Neural cell (in vitro differentiated cells): ENCODE measurements at regions not wholly inside any gene's neighbourhood (a gene's known extent, or its start where the extent isn't known, plus 50 kb on each side); places are given as distances from the start of the nearest gene placed in this dataset.
A peak's percentile ranks its signal among the peaks of the same experiment; 100 is the strongest.

Experiments used
- H2AFZ ChIP-seq: fragments of 200-600, 300-800 bp; sonication (generic), shearing (Covaris generic); 2 replicates; pipeline ENCODE4 v1.6.0; 2014; ENCODE audit warnings: low read depth, mild to moderate bottlenecking, antibody characterized with exemption, low read length, moderate library complexity
- H3F3A ChIP-seq: fragments of 200-600 bp; shearing (Covaris generic); 2 replicates; pipeline ENCODE4 v1.6.1; 2016; ENCODE audit warnings: mild to moderate bottlenecking, moderate library complexity, mixed read lengths, antibody characterized with exemption, low read length; ENCODE audit not compliant: insufficient read depth, poor library complexity, severe bottlenecking
- H3K27ac ChIP-seq: fragments of 200-600, 300-800 bp; sonication (generic), shearing (Covaris generic); 2 replicates; pipeline ENCODE4 v1.5.1; 2014; ENCODE audit warnings: mild to moderate bottlenecking, low read length, moderate library complexity
- H3K27me3 ChIP-seq: fragments of 300-800, 200-600 bp; sonication (generic), shearing (Covaris generic); 2 replicates; pipeline ENCODE4 v1.6.0; 2014; ENCODE audit warnings: mild to moderate bottlenecking, low read depth, low read length, moderate library complexity; ENCODE audit not compliant: insufficient read depth
- H3K36me3 ChIP-seq: fragments of 300-800, 200-600 bp; sonication (generic), shearing (Covaris generic); 2 replicates; pipeline ENCODE4 v1.5.1; 2014; ENCODE audit warnings: mild to moderate bottlenecking, antibody characterized with exemption, low read length, moderate library complexity; ENCODE audit not compliant: insufficient read depth
- H3K4me2 ChIP-seq: fragments of 300-800, 200-600 bp; sonication (generic), shearing (Covaris generic); 2 replicates; pipeline ENCODE4 v1.6.0; 2014; ENCODE audit warnings: mild to moderate bottlenecking, low read length
- H3K4me3 ChIP-seq: fragments of 300-800, 200-600 bp; sonication (generic), shearing (Covaris generic); 2 replicates; pipeline ENCODE4 v1.5.1; 2014; ENCODE audit warnings: mild to moderate bottlenecking, low read length, moderate library complexity
- H3K79me2 ChIP-seq: fragments of 200-600 bp; shearing (Covaris generic); replicated peaks from 2 replicates; pipeline ENCODE4 v1.6.0; 2014; ENCODE audit warnings: mild to moderate bottlenecking, low read length, moderate library complexity; ENCODE audit not compliant: insufficient read depth
- H3K9ac ChIP-seq: fragments of 300-800, 200-600 bp; sonication (generic), shearing (Covaris generic); 2 replicates; pipeline ENCODE4 v1.6.1; 2016; ENCODE audit warnings: mild to moderate bottlenecking, low read length, mixed read lengths
- H3K9me2 ChIP-seq: fragments of 200-600 bp; shearing (Covaris generic); 2 replicates; pipeline ENCODE4 v1.6.1; 2016; ENCODE audit warnings: mild to moderate bottlenecking, low read length, mixed read lengths; ENCODE audit not compliant: insufficient read depth
- H3K9me3 ChIP-seq: fragments of 200-600, 300-800 bp; sonication (generic), shearing (Covaris generic); 2 replicates; pipeline ENCODE4 v1.6.1; 2016; ENCODE audit warnings: mild to moderate bottlenecking, mixed run types, low read length, moderate library complexity, mixed read lengths
- H4K20me1 ChIP-seq: fragments of 200-600 bp; shearing (Covaris generic); 2 replicates; pipeline ENCODE4 v1.6.1; 2016; ENCODE audit warnings: mild to moderate bottlenecking, mixed run types; ENCODE audit not compliant: insufficient read depth
- CTCF ChIP-seq: fragments of 450-650 bp; IDR thresholded peaks from 2 replicates; pipeline ENCODE4 v1.5.1; 2014; ENCODE audit warnings: antibody characterized with exemption, mild to moderate bottlenecking, moderate library complexity; ENCODE audit not compliant: poor library complexity, severe bottlenecking
- EP300 ChIP-seq: fragments of 450-650 bp; conservative IDR thresholded peaks from 2 replicates; pipeline ENCODE4 v1.6.1; 2014; ENCODE audit warnings: antibody characterized with exemption, mild to moderate bottlenecking, moderate library complexity; ENCODE audit not compliant: poor library complexity, severe bottlenecking
- EZH2 ChIP-seq: fragments of 200-600, 300-800 bp; shearing (Covaris generic), sonication (generic); IDR thresholded peaks from 2 replicates; pipeline ENCODE4 v1.6.1; 2014; ENCODE audit warnings: antibody characterized with exemption, low read length, borderline replicate concordance, mild to moderate bottlenecking; ENCODE audit not compliant: insufficient read depth, poor library complexity, severe bottlenecking
- POLR2AphosphoS5 ChIP-seq: IDR thresholded peaks from 2 replicates; pipeline ENCODE4 v1.6.1; 2012
- REST ChIP-seq: IDR thresholded peaks from 2 replicates; pipeline ENCODE4 v1.6.1; 2012; ENCODE audit warnings: borderline replicate concordance

DNA sequence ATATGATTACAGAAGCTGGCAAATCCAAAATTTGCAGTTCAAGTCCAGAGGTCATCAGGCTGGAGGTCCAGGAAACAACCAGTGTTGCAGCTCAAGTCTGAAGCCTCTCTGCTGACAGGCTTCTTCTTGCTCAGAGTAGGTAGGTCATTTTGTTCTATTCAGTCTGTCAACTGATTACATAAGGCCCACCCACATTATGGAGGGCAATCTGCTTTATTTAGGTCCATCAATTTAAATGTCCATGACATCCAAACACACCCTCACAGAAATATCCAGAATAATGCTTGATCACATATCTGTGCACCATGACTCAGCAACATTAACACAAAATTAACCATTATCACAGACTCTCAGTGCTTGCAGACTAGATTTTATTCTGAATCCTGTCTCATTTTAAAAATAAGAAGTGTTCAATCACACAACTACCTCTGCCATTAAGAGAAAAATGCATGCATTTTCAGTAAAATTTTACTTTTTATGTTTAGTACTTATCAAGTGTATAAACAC lies 759.2 kb upstream of the ADGRB3 start:
- Histone ChIP-seq H3K9ac (no peak overlapping the region), H3K36me3 (no peaks in the 10 kb centered on the region), H3K4me2 (no peak overlapping the region), H2AFZ (no peak overlapping the region), H3K27ac (no peak overlapping the region), H3K9me2 (no peaks in the 10 kb centered on the region), H3F3A (no peaks in the 10 kb centered on the region), H3K27me3 (no peaks in the 10 kb centered on the region), H4K20me1 (no peaks in the 10 kb centered on the region), H3K79me2 (no peaks in the 10 kb centered on the region), H3K9me3 (no peaks in the 10 kb centered on the region), H3K4me3 (no peak overlapping the region)
- TF ChIP-seq EZH2, result no peak

GRCh38 chr6:67870321-67870720 lies 764.8 kb upstream of the ADGRB3 start:
- H3K9me2 ChIP-seq, result no peaks in the 10 kb centered on the region
- H3F3A ChIP-seq, result no peaks in the 10 kb centered on the region
- no peak overlapping the region for H3K4me3 ChIP-seq
- H3K9me3 ChIP-seq, result no peaks in the 10 kb centered on the region
- no peaks in the 10 kb centered on the region for H3K27me3 ChIP-seq
- H3K36me3 ChIP-seq, result no peaks in the 10 kb centered on the region
- no peak overlapping the region for H2AFZ ChIP-seq
- no peak for TF ChIP-seq POLR2AphosphoS5
- no peak for TF ChIP-seq CTCF
- H4K20me1 ChIP-seq, result no peaks in the 10 kb centered on the region
- H3K27ac ChIP-seq, result no peak overlapping the region
- H3K4me2 ChIP-seq, result no peak overlapping the region
- no peaks in the 10 kb centered on the region for H3K79me2 ChIP-seq
- no peak overlapping the region for H3K9ac ChIP-seq

DNA sequence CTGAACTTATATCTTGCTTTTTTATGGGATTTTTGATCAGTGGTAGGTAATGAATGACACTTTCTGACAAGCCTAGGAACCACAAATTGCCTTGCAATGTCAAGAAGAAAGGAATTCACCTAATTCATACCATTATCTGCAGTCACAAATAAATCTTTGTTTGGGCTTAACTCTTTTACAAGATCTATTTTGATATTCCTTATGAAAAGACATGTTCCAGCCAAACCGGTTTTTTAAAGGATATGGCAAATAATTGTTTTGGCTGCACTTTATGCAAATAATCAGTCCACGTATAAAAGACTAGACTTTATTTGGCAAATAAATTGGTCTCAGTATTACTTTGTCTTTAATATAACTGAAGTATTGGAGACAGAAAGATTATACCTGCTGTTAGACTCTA lies 771.7 kb upstream of the ADGRB3 start:
- TF ChIP-seq EP300 (peak; percentile 61), REST (no peak)
- H3K4me3 ChIP-seq, result no peak overlapping the region
- H3K9me3 ChIP-seq, result no peaks in the 10 kb centered on the region
- H3K36me3 ChIP-seq, result no peaks in the 10 kb centered on the region
- no peak overlapping the region for H3K9ac ChIP-seq
- H3K9me2 ChIP-seq, result no peaks in the 10 kb centered on the region
- no peaks in the 10 kb centered on the region for H3F3A ChIP-seq
- H4K20me1 ChIP-seq, result no peaks in the 10 kb centered on the region
- no peak overlapping the region for H3K4me2 ChIP-seq
- H2AFZ ChIP-seq, result no peak overlapping the region
- no peaks in the 10 kb centered on the region for H3K79me2 ChIP-seq
- H3K27me3 ChIP-seq, result no peaks in the 10 kb centered on the region
- H3K27ac ChIP-seq, result no peak overlapping the region
